GM18868 (cell line): ENCODE measurements at regions not wholly inside any gene's neighbourhood (a gene's known extent, or its start where the extent isn't known, plus 50 kb on each side); places are given as distances from the start of the nearest gene placed in this dataset.
"Not testable (repeated sequence)": the region's sequence is repeated elsewhere in the genome, so short reads cannot be mapped to it uniquely, and the experiment has no call there.

ENCODE experiments used
- ATAC-seq: cut with Tn5 transposase; IDR thresholded peaks from one replicate; pipeline ENCODE4 v1.9.1; 2021; ENCODE audit warnings: mild to moderate bottlenecking, moderate library complexity; ENCODE audit not compliant: unreplicated experiment

- ATAC-seq, result not testable (repeated sequence)
These were observed 132.9 kb downstream of the FAM72B start for GRCh38 chr1:121051161-121051790.

DNA sequence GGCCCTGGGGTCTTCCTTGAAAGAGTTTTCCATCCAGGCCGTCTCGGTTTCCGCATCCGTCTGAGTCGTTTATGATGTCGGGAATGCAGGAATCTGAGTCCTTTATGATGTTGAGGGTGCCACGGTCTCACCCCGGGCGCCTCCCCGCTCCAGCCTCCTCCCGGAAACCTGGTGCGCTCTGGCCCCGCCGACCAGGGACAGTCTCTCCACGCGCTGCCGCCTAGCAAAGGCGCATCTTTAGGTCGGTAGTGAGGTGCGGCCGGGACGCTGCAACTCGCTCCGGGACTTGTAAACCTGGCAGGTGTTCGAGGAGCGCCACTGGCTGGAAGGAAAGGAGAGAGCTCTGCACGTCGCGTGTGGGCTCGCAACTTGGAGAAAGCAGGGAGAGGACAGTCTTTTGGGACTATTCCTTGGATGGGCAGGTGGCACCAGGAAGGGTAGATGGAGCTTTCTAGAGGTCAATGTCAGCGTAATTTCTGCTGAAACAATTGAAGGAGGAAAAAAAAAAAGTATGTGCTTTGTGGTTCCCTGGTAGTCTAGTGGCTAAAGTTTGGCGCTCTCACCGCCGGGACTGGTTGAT, 132.0 kb downstream of the FAM72B start:
- not testable (repeated sequence) for ATAC-seq

DNA sequence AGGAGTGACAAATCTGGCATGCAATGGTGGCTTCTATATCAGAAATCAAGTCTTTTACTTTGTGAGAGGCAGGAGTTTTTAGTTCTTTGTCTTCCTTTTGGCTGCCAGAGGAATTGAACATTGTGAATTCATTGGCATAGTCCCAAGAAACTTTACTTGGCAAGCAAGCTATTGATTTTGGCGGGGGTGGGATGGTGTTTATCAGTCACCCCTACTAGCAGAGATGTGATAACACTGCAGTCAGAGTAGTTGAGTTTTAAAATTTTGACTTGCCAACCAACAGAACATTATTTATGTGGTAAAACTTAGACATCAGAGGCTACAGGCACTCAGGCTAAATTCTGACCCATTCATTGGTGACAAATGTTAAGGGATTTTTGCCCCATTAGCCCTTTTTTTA, 129.2 kb downstream of the FAM72B start:
- not testable (repeated sequence) for ATAC-seq

- ATAC-seq, result not testable (repeated sequence)
These were observed 117.2 kb downstream of the FAM72B start for GRCh38 chr1:121066925-121067324.

DNA sequence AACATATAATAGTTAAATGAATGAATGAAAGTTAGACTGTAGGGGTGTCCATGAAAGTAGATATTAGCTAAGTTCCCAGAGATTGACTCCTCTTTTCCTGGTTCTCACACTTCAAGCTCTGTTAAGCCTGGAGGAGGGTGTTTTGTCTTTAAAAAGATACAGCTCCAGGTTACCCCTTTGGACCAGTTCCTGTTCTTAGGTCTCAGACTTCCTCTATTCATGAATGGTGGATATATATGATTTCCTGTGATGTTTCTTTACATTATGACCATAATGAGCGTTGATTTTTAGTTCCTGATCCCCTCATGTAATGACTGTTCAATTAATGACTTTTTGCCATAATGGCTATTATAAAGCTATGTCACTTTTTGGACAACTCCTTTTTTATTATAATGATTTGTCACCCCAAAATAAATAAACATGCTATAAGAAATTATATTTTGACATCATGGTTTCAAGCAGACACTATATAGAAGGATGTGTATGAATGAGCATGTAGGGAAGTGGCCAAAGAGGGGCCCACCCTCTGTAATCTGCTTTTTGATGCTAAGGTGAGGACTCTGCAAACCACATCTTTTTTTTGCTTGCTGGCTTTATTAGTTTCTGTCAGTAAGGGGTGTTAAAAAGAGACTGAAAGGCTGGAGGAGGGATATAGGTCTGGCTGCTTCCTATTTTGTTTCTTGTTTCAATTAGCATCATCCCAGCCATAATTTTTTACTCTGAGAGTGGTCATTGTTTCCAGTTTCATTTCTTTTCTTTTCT, 115.2 kb downstream of the FAM72B start:
- not testable (repeated sequence) for ATAC-seq

DNA sequence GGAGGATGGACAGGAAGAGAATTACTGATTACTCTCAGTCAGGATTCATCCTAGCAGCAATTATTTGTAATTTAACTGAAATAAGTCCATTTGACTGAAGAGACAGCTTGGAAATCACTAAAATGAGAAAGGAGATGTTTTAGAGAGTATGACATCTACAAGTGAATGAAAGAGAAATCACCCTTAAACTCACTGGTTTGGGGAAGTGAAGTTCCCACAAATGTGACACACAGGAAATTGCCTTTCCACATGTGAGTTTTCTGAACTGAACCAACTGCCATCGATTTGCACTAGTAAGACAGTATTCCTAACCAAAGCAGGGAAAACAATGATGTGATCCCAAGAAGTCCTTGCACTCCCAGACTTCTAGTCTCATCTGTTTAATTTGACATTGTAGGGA, 110.3 kb downstream of the FAM72B start:
- ATAC-seq, result not testable (repeated sequence)

GRCh38 chr1:121075254-121075805, 108.8 kb downstream of the FAM72B start:
- not testable (repeated sequence) for ATAC-seq

DNA sequence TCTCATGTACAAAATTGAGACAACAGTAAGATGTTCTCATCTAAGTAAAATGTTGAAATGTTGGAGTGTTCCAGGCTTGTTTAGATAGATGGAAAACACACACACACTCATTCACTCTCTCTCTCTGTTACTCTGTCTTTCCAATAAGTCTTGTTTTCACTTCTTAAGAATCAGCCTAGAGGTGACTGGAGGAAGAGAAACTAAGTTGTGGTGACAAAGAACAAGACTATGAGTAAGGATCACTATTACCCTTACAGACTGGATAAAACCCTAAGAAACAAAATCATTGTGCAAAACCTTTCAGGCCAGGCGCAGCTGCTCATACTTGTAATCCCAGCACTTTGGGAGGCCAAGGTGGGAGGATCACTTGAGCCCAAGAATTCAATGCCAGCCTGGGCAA, 107.5 kb downstream of the FAM72B start:
- ATAC-seq, result peak; percentile 95

GRCh38 chr1:121079655-121080054, 104.5 kb downstream of the FAM72B start:
- ATAC-seq, result not testable (repeated sequence)

DNA sequence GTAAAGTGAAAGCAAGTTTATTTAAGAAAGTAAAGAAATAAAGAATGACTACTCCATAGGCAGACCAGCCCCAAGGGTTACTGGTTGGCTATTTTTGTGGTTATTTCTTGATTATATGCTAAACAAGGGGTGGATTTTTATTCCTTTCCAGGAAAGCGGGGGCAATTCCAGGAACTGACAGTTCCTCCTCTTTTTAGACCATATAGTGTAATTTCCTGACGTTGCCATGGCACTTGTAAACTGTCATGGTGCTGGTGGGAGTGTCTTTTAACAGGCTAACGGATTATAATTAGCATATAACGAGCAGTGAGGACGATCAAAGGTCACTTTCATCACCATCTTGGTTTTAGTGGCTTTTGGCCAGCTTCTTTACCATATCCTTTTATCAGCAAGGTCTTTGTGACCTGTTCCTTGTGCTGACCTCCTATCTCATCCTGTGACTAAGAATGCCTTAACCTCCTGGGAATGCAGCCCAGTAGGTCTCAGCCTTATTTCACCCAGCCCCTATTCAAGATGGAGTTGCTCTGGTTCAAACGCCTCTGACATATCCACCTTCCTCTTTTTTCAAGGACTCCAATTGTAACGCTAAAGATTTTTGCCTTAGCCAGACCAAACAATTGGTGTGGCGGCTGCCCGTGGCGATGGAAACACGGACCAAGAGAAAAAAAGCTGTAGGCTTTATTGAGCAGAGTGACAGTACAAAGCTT, 103.8 kb downstream of the FAM72B start:
- ATAC-seq, result not testable (repeated sequence)

GRCh38 chr1:121080904-121081264, 103.3 kb downstream of the FAM72B start:
- not testable (repeated sequence) for ATAC-seq

- not testable (repeated sequence) for ATAC-seq
These were observed 102.4 kb downstream of the FAM72B start for GRCh38 chr1:121081625-121082199.

DNA sequence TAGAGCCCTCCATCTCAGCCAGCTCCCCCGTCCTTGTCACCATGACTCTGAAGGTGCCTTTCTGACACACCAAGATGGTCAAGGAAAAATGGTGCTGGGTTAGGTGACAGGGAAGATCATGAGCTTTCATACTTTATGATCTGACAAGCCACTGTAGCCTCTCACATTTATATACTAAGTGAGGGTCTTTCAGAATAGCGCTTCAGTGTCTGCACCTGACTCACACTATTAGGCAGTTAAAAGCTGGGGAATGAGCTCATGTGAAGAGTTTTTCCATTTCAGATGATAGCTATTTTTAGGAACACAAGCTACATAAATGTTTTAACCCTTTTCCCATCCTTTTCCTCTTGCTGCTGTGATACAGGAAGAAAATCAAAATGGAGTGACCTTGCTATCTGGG, 101.1 kb downstream of the FAM72B start:
- not testable (repeated sequence) for ATAC-seq

DNA sequence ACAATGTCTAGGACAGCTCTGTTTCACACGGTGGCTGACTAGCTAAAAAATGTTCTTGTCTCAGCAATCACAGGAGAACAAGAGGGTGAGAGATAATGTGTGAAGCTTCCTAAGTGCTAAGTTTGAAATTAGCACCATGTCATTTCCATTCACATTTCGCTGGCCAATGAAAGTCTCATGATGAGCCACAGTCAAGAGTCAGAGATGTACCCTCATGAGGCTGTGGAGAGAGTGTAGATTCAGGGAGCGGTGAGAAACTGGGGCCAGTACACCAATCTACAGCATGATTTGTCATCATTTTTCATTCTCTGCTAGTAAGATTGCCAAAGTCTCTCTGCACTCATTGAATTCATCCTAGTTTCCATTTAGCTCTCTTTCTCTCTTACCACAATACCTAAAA, 97.9 kb downstream of the FAM72B start:
- ATAC-seq, result not testable (repeated sequence)

- not testable (repeated sequence) for ATAC-seq
These were observed 96.9 kb downstream of the FAM72B start for GRCh38 chr1:121087221-121087620.

DNA sequence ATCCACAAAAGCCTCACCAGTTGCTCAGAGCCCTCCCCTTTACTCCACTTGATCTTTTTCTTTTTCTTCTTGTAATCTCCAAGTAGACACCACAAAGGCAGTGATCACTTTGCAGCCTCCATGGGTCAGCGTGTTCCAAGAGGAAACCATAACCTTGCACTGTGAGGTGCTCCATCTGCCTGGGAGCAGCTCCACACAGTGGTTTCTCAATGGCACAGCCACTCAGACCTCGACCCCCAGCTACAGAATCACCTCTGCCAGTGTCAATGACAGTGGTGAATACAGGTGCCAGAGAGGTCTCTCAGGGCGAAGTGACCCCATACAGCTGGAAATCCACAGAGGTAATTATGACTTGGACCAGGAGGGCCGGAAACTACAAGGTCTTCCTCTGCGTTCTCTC, 95.6 kb downstream of the FAM72B start:
- not testable (repeated sequence) for ATAC-seq

DNA sequence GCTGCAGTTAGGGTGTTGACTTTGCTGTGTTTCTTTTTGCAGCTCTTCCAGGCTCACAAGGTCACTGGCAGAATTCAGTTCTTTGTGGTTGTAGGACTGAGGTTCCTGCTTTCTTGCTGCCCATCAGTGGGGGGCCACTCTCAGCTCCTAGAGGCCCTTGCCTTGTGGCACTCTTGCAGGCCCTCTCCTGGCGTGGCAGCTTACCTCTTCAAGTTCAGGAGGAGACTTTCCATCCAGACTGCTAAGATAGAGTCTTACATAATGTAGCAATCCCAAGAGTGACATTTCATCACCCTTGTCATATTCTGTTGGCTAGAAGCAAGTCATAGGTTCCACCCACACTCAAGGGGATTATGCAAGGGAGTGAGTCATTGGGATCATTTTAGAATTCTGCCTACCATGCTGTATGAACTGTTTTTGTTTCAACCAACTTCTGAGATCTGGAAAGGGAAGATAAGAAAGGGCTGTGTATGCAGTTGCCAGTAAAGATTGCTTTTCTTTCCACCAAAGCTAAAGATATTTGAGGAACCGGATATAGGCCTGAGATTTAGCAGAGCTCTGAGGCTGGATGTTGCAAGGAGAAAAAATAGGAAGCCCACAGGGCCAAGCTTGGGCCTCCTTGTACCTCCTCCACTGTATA, 91.7 kb downstream of the FAM72B start:
- ATAC-seq, result not testable (repeated sequence)

- not testable (repeated sequence) for ATAC-seq
These were observed 89.1 kb downstream of the FAM72B start for GRCh38 chr1:121095014-121095413.

DNA sequence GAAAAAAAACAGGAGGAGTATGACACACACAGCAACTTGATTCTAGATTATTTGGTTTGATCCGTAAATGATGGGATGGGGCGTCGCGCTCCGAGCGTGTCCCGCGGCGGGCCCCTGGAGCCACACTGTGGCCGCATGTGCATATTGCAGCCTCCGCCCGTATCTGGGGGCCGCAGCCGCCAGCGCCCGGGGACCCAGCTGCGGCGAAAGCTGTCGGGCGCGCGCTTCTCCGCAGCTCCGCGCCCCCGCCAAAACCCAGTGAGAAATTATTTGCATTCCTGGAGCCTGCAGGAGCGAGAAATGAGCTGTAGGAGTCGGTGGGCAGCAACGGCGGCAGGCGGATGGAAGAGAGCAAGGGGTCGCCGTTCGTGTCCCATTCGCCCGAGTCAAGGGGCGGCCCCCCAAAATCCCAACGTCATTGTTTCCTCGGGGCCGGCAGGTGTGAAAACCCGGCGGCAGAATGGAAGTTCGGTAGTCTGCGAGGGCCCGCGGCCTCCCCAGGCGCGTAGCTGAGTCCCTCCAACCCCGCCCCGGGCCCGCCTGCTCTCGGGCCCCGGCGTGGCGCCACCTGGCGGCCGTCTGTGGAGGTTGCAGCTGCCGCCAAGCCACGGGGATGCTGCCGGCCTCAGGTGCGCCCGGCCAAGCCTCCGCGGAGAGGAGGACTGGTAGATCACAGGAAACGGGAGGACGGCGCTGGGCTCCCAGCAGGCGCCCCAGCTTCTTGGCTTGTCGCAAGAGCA, 86.8 kb downstream of the FAM72B start:
- ATAC-seq, result peak; percentile 95

DNA sequence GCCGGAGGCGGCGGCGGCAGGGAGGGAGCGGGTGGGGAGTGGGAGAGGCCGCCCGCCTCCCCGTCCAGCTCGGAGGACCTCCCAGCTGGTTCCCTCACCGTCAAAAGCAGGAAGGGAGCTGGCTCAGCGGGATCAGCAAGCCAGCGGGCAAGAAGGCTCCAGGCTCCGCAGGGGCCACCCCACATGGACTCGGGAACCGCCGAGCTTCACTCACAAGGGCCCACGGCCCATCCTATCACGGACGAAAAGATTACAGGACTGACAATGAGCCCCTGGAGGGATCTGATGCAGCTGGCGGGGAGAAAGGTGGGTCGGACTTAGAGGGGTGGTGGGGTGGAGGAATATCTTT, 86.3 kb downstream of the FAM72B start:
- not testable (repeated sequence) for ATAC-seq
